IPS DF 19.7 (cell line): ENCODE measurements at regions not wholly inside any gene's neighbourhood (a gene's known extent, or its start where the extent isn't known, plus 50 kb on each side); places are given as distances from the start of the nearest gene placed in this dataset.
"Not testable (repeated sequence)": the region's sequence is repeated elsewhere in the genome, so short reads cannot be mapped to it uniquely, and the experiment has no call there.

Experiments
- DNase-seq: peaks from one replicate; pipeline ENCODE4 v3.0.0-alpha.2; 2013; ENCODE audit warnings: low read depth, low spot score

DNA sequence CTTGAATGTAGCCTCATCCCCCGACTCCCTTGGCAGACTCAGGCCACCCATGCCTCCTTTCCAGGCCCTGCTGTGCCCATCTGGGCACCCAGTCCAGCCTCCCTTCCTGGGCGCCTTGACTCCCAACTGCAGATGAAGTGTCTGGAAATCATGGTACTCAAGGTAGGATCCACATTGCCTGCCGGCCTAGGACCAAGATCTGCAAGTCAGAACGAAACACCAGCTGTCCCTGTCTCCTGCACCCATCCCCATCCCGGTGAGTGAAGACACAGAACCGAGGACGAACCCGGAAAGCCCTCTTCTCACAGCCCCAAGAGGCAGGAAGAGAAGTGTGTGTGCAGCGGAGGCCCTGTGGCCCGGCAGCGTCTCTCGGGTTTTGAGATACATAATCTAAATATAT, 205.1 kb downstream of the EMX2 start:
- DNase-seq, result no peak

DNA sequence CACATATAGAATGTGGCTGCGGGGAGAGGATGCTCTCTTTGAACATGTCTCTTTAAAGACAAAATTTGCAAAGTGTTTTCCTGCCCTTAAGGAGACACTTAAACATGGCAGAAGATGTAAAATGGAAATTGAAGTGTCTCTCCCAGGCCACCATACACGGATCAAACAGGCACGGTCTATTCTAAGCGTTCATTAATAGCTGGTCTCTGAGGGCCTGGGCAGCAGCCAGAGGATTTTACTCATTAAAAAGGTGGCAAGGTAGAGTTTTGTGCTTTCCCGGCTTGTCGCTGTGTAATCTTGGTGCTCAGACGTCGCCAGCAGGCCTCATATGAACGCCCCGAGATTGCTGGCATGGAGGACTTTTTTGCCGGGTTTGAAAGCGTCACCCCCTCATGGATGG, 205.5 kb downstream of the EMX2 start:
- no peak for DNase-seq

- DNase-seq, result no peak
Measured at GRCh38 chr10:117750616-117751015, 208.1 kb downstream of the EMX2 start.

- DNase-seq, result no peak
Measured at GRCh38 chr10:117751259-117751658, 208.7 kb downstream of the EMX2 start.

- DNase-seq, result no peak
Measured at GRCh38 chr10:117752103-117752502, 209.6 kb downstream of the EMX2 start.

- DNase-seq, result no peak
Measured at GRCh38 chr10:117754770-117755658, 212.5 kb downstream of the EMX2 start.

DNA sequence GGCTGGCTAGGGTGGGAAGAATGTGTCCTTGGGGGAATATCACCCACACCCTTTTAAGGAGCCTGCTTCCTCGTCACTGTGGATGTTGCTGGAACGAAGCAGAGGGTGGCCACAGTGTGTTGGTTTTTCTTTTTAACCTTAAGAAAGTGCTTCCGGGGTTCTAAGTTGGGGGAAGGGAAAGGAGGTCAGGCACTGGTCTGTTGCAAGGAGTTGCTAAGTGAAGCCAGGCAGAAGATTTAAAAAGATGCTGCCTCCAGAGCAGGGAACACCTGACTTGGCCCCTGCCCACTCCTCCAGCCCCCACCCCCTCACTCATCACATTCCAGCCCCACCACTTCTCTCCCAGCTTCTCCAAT, 213.1 kb downstream of the EMX2 start:
- DNase-seq, result no peak

- no peak for DNase-seq
Measured at GRCh38 chr10:117757086-117757720, 214.7 kb downstream of the EMX2 start.

GRCh38 chr10:117759266-117759665, 216.7 kb downstream of the EMX2 start:
- DNase-seq, result no peak

- no peak for DNase-seq
Measured at GRCh38 chr10:117761695-117762094, 219.1 kb downstream of the EMX2 start.

- no peak for DNase-seq
Measured at GRCh38 chr10:117762126-117762818, 219.7 kb downstream of the EMX2 start.

DNA sequence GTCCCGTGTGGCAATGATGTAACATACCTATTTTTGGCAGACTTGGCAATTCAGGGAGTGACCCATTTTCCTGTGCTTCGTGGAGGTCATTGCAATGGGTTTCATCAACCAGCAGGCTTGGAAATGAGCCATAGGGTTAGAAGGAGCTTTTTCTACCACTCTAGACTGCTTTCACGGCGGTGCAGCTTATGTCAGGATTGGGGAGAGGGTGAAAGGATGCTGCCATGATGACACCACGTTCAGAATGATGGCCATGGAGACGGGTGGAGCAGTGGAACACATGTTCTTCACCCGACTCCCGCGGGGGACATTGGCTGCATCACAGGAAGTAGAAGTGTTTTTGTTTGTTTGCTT, 220.2 kb downstream of the EMX2 start:
- DNase-seq, result no peak

DNA sequence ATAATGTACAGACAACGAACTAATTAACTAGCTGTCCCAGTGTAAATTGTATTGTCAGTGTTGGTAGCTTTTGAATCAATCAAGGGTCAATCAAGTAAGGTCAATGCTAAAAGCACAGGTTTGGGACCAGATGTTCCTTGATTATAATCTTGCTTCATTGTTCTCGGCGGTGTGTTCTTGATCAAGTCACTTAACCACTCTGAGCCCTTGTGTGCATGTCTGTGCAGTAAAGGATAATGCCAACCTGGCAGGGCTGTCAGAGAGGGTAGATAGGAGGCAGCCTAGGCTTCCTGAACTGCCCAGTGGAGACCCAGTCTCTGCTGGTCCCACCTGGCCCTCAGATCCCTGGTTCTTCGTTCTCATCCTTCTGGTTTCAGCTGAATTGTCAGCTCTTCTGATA, 221.0 kb downstream of the EMX2 start:
- no peak for DNase-seq

DNA sequence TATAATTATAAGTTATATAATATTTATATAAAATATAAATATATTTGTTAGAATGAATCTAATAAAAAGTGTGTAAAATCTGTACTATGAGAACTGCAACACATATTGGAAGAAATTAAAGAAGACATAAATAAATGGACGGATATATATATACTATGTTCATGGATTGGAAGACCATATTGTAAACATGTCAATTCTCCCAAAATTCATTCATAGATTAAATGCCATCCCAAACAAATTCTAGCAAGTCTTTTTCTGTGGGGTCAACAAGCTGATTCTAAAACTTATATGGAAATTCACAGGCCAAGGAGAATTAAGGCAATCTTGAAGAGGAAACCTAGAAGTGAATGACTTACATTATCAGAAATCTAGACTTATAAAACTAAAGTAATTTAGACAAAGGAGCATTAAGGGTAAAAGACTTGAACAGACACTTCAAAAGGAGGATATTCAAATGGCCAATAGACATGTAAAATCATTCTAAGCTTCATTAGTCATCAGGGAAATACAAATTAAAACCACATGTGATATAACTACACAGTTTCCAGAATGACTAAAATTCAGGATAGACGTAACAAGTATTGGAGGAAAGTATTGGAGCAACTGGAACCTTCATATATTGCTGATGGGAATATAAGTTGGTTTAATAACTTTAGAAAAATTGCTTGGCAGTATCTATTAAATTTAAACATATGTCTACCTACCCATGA, 225.9 kb downstream of the EMX2 start:
- DNase-seq, result no peak

DNA sequence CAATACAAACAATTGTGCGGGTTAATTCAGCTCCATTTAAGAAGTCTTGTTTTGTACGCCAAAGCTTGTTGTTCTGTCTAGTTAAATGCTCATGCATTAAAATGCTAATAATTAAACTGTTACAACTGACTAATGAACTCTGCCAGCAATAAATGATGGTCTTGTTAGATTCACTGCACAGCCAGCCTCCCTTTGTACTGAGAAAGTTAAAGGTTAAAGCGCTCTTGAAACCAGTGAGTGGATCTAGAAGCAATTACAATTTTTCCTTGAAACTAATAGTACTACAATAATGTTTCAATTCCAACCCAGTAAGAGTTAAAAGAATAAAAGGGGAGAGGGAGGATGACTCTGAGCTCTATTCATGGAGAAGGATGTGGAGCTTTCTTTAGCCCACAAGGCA, 233.0 kb downstream of the EMX2 start:
- DNase-seq, result no peak

DNA sequence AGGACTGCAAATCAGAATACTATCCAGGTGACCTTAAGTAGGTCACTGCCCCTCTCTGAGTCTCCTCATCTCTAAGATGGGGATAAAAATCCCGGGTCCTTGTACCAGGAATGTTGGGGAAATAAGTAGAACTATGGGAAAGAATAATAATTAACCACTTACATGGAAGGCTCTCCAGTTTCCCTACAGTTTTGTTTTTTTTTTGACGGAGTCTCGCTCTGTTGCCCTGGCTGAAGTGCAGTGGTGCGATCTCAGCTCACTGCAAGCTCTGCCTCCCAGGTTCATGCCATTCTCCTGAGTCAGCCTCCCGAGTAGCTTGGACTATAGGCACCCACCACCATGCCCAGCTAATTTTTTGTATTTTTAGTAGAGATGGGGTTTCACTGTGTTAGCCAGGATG, 234.7 kb downstream of the EMX2 start:
- DNase-seq, result not testable (repeated sequence)

DNA sequence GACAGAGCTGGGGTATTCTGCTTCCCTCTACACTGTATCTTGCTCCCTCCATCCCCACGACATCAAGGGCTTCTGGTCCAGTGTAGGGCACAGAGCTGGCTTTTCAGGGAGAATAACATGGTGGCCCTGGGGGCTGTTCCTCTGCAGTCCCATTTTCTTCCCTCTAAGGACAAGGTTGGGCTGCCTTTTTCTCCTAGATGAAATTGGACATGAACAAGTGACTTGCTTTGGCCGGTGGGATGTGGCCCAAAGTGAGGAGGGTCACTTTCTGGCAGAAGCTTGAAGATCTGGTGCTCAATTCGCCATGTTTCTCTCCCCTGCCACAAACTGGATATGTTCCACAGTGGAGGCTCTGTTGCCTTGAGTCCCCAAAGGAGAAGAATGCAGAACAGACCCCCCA, 235.7 kb downstream of the EMX2 start:
- DNase-seq, result no peak

DNA sequence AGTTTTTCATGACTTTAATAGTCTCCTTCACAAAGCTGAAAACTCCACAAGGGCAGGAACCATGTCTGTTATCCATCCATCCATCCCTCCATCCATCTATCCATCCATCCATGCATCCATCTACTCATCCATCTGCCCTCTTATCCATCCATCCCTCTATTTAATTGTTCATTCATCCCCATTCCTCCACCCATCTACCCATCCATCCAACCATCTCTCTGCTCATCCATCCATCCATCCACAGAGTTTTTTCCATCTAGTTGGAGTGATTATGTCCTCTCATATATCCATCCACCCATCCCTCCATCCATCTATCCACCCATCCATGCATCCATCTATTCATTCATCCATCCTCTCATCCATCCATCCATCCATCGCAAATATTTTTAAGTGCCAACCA, 237.9 kb downstream of the EMX2 start:
- no peak for DNase-seq

GRCh38 chr10:117781216-117781831, 238.8 kb downstream of the EMX2 start:
- no peak for DNase-seq

DNA sequence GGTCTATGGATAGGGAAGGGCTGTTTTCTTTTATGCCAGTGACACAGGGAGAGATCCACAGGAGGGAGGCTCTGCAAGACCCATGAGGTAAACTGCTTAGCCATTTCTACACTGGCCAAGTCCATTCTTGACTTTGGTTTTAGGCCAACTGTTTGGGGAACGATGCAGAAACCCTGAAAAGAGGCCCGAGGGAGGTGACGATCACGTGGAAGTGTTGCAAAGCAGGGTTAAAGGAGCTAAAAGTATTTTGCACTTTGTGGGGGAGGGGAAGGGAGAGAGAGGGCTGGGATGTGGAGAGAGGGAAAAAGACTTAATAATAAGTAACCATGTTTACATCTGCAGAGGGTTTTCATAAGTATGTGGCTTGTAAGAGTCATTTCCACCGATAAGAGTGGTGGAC, 239.7 kb downstream of the EMX2 start:
- DNase-seq, result no peak

DNA sequence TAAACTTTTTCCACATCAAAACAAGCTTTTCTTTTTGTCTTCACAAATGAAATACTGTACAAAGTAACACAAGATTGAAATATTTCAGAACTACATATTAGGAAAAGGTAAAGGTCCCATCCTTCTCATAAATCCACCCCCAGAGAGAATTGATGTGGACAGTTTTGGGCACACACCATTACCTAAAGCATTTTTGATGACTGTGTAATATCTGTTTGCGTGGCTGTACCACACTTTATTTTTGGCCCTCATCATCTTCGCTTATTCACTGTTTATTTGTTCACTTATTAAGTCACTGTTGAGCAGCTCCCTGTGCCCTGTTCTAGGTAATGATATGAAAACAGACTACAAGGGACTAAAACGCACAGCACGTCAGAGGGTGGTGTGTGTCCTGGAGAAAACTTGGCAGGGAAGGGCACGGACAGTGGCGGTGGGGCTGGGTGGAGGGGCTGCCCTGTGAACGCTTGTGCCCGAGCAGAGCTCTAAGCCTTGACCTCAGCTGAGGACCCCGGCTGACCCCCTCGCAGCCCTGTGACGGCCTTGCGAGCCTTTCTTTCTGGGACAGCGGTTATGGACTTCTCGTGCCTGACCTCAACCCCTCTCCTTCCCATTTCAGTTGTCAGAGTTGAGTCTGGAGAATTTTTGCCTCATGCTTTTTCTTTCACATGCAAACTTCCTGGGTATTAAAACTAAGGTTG, 241.3 kb downstream of the EMX2 start:
- no peak for DNase-seq
